GM21447 (cell line): ENCODE measurements at regions not wholly inside any gene's neighbourhood (a gene's known extent, or its start where the extent isn't known, plus 50 kb on each side); places are given as distances from the start of the nearest gene placed in this dataset.
"Not testable (repeated sequence)": the region's sequence is repeated elsewhere in the genome, so short reads cannot be mapped to it uniquely, and the experiment has no call there.

ENCODE experiments used
- ATAC-seq: cut with Tn5 transposase; IDR thresholded peaks from one replicate; pipeline ENCODE4 v1.9.1; 2021; ENCODE audit not compliant: unreplicated experiment

DNA sequence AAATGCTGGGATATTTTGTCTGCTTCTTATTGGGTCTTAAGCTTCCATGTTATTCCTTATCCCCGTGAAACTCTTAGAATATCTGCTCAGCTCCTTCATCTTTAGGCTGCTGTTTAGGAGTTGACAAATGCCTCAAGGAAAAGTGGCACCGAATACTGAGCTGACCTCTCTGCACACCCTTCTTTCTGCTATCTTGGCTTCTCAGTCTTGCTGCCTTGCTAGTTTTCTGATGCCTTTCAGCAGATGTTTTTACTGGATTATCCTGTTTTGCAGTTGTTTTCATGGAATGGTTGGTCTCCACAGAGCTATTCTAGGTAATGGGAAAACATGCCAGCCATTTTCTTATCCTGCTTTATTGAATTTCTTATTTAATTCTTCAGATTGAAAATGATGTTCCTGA lies 86.3 kb downstream of the GYPE start:
- ATAC-seq: no peak

DNA sequence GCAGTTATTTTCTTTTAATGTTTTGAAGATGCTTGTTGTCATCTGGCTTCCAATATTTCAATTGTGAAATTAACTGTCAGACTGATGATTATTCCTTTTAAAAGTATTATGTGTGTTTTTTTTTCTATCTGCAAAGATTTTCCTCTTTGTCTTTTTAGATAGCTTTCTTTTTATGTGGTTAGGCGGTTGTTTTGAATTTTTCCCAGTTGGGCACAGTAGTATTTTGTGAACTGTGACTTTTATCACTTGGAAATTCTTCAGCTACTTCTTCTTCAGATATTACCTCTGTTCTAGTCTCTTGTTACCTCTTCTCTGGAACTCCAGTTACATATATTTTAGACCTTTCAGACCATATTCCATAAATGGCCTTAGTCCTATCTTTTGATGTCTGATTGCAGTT lies 87.5 kb downstream of the GYPE start:
- ATAC-seq: not testable (repeated sequence)

DNA sequence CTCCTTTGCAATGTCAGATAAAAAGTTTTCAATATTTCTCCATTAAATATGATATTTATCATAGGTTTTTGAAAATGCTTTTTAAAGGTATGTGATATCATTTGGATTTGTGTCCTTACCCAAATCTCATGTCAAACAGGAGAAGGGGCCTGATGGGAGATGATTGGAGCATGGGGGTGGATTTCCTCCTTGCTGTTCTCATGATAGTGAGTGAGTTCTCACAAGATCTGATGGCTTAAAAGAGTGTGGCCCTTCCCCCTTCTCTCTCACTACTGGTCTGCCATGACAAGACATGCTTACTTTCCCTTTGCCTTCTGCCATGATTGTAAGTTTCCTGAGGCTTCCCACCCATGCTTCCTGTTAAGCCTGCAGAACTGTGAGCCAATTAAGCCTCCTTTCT lies 90.0 kb downstream of the GYPE start:
- ATAC-seq: not testable (repeated sequence)

DNA sequence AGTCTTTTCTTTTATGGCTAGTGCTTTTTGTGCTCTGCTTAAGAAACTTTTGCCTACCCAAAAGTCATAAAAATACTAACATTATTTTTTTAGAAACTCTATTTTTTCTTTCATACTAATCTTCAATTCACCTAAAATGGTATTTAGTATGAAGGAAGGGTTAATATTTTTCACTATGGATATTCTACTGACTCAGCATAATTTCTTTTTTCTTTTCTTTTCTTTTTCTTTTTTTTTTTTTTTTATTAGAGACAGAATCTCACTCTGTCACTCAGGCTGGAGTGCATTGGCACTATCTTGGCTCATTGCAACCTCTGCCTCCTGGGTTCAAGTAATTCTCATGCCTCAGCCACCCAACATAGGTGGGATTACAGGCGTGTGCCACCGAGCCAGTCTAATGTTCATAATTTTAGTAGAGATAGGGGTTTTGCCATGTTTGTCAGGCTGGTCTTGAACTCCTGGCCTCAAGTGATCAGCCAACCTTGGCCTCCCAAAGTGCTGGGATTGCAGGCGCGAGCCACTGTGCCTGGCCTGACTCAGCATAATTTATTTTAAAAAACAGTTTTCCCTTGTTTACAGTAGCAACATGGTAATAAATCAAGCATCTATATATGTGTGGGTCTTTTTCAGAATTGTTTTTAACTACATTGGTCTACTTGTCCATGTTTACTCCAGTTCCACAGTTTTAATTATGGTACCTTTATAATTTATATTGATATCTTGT lies 91.8 kb downstream of the GYPE start:
- ATAC-seq: not testable (repeated sequence)

DNA sequence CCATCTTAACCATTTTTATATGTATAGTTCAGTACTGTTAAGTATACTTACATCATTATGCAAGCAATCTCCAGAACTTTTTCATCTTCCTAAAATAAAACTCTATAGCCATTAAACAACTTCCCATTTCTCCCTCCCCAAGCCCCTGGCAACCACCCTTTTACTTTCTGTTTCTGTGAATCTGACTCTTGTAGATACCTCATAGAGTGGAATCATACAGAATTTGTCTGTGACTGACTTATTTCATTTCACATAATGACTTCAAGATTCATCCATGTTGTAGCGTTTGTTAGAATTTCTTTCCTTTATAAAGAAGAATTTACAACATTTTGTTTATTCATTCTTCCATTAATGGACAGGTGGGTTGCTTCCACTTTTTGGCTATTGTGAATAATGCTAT lies 91.2 kb upstream of the FREM3 start:
- ATAC-seq: not testable (repeated sequence)

DNA sequence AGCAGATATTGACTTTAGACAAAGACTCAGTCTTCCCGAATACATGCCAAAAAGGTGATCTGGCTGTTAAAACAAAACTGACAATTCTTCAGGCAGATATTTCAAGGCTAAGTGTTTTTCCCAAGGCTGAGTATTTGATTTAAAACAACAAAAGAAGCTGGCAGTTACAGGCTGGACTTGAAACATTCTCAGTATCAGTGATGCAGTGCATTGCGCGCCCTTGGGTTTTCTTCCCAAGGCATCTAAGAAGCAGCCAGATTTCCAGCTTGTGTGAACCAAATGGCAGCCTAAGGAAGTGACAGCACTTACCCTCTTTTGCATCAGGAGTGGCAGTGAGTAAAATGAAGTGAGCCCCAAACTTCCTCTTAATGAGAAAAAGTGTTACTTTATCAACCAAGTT lies 90.0 kb upstream of the FREM3 start:
- not testable (repeated sequence) for ATAC-seq

DNA sequence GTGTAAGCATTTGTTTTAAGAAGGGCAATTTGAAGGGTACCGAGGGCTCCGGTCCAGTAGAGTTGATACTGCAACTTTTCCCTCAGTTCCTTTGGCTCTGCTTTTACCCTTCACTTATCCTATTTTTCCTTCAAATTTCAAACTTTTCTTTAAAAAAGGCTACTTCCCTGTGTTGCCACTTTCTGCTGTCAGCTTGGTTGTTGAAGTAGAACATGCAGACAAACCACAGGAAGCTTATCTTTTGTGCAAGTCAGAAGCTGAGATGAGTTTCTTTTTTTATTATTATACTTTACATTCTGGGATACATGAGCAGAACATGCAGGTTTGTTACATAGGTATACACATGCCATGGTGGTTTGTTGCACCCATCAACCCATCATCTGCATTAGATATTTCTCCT lies 89.1 kb upstream of the FREM3 start:
- not testable (repeated sequence) for ATAC-seq

DNA sequence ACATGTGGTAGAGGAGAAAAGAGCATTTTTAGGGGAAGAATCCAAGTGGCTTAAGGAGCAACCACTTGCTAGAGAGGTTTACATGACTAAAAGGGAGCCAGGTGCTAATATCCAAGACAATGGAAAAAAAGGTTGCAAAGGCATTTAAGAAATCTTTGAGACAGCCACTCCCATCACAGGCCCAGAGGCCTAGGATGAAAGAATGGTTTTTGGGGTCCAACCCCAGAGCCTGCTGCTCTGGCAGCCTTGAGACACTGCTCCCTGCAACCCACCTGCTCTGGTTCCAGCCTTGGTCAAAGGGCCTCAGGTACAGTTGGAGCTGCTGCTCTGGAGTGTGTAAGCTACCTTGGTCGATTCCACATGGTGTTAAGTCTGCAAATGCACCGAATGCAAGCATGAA lies 84.1 kb upstream of the FREM3 start:
- no peak for ATAC-seq

DNA sequence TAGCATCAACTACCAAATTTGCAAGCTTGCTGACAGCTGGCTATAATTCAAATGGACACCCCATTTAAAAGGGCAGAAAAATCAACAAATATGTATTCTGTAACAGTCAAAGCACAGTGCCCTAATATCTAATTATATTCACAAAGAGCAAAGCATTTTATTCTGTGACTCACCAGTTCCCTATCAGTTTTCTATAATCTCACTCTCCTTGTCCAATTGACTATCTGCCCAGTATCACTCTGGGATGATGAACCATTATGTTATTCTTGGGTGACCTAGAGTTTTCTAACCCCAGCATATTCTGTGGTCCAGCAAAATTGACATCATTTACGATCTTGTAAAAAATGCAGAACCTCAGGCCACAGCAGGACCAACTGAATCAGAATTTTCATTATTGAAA lies 82.0 kb upstream of the FREM3 start:
- ATAC-seq: no peak

DNA sequence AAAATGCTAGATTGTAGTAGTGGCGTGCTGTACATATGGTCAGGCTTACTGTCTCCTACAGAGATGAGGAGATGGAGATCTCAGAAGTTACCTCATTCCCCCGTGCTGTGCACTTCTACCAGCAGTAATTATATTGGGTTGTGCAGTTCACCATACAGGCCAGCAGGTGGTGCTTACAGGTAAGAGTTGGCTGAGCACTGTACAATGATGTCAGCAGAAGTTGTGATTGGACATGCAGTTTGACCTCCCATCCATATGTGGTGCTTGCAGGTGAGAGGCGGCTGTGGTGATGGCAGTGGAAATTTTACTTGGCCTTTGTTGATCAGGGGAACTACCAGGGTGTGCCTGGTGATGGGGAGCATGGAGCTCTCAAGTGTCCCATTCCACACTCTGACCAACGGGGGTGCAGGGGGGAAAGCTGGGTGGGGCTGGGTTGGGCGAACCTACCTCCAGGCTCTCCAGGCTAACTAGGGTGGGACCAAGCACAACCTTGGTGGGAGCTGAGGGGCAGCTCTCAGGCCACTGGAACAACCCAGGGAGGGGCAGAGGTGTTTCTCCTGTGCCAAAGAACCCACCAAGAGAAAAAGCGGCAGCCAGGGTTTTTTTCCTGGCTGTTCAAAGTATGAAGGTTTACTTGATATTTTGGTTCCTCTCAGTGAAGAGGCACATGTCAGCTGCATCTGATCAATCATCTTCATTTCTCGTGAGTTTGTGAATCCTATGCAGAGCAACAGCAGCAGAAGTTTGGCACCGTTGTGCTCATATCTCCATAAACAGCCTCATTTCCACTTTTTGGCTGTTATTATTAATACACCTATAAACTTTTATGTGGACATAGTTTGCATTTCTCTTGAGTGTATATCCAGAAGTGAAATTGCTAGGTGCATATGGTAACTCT lies 73.8 kb upstream of the FREM3 start:
- peak; percentile 100 for ATAC-seq

DNA sequence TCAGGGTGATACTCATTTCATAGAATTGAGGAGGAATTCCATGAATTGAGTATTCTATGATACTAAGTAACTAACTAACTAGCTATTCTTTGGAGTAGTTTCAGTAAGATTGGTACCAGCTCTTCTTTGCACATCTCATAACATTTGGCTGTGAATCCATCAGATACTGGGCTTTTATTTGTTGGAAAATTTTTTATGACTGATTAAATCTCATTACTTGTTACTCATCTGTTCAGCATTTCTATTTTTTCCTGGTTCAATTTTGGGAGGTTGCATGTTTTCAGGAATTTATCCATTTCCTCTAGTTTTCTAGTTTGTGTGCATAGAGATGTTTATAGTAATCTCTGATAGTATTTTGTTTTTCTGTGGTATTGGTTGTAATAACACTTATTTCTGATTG lies 70.8 kb upstream of the FREM3 start:
- ATAC-seq: no peak

DNA sequence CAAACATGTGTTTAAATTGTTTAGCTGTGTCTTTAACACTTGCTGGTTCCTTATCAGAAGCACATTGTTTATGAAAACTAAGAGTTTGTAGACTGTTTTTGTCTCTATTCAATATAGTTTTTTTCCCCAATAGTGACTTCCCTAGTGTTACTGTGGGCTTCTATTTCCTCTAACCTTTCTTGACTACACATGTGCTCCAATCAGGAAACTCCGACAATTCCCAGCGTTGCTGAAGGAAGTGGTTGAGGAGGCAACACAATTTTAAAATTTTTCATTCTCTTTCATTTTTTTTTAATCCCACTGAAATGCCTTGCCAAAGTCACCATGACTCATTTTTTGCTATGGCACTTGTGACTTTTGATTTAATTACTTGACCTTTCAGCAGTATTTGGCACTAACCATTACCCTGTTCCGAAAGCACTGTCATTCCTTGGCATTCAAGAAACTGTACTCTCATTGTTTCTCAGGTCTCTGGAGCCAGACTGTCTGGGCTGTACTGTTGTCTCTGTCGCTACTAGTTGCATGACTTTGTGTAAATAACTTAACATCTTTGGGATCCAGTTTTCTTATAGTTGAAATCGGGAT lies 67.6 kb upstream of the FREM3 start:
- ATAC-seq: no peak

DNA sequence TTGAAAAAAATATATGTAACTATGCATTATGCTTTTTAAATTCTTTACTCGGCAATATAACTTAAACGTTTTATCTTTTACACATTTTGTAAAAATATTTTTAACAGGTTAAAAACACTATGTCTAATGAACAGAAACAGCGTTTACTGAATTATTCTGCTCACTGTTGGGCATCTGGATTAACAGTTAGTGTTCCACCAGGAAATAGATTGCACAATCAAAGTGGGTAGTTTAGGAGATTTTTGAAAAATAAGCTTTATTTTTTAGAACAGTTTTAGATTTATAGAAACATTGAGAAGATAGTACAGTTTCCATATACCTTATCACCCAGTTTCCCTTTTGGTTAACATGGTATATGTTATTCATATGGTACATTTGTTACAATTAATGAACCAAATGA lies 63.1 kb upstream of the FREM3 start:
- no peak for ATAC-seq

DNA sequence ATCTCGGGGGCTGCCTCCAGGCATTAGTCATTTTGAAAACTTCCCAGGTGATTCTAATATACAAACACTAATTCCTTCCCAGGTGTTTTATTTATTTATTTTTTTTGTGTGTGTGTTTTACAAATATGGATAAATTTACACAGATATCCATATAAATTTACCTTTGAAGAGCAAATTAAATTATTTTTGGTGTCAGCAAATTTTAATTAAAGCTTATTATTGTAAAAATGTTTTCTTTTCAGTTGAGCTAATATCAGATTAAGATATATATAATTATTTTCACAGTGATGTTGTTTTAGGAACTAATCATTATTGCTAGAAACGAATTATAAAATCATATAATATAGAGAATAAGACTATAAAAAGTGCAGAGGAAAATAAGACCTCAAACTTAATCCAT lies 62.0 kb upstream of the FREM3 start:
- ATAC-seq: no peak
